GM12878 (cell line): ENCODE measurements at regions not wholly inside any gene's neighbourhood (a gene's known extent, or its start where the extent isn't known, plus 50 kb on each side); places are given as distances from the start of the nearest gene placed in this dataset.

Experiments
- BHLHE40 ChIP-seq, 2 experiments: fragments of 450-650 bp in 1 of 2; IDR thresholded peaks; 2 replicates each; pipeline ENCODE4 v1.6.1; 2011 to 2017; ENCODE audit warnings: low read depth in 2 of 2, borderline replicate concordance in 1 of 2, improper control_type of control experiment in 1 of 2, low read length in 1 of 2, mild to moderate bottlenecking in 1 of 2
- CHD2 ChIP-seq: IDR thresholded peaks from 2 replicates; pipeline ENCODE4 v1.6.1; 2011; ENCODE audit warnings: low read depth, low read length, improper control_type of control experiment, borderline replicate concordance
- CTCF ChIP-seq, 3 experiments: IDR thresholded peaks in 2 of 3; conservative IDR thresholded peaks in 1 of 3; 2 replicates each; pipeline ENCODE4 v1.5.1; 2011; ENCODE audit warnings: low read depth in 3 of 3, low read length in 3 of 3, mild to moderate bottlenecking in 3 of 3, control low read depth in 2 of 3, moderate library complexity in 2 of 3, inconsistent platforms in 1 of 3, mixed read lengths in 1 of 3; ENCODE audit not compliant: control insufficient read depth in 2 of 3, insufficient read depth in 1 of 3; ENCODE audit errors: extremely low read depth in 1 of 3
- NRF1 ChIP-seq: conservative IDR thresholded peaks from 2 replicates; pipeline ENCODE4 v1.6.1; 2011; ENCODE audit warnings: mild to moderate bottlenecking, low read depth, low read length, improper control_type of control experiment
- ZNF24 ChIP-seq: fragments of 450-650 bp; IDR thresholded peaks from 2 replicates; pipeline ENCODE4 v1.6.1; 2017; ENCODE audit warnings: antibody characterized with exemption, mild to moderate bottlenecking

- TF ChIP-seq BHLHE40 (IDR thresholded peaks at IDR 0.05; ENCODE audit: borderline replicate concordance in 1 of 2, low read depth in 2 of 2, low read length in 1 of 2): no peak
- TF ChIP-seq CHD2: no peak
- no peak for TF ChIP-seq ZNF24
- no peak for TF ChIP-seq CTCF (IDR thresholded peaks at IDR 0.05 in 2 of 3, conservative IDR thresholded peaks at IDR 0.05 in 1 of 3; ENCODE audit: control insufficient read depth in 2 of 3, extremely low read depth in 1 of 3, insufficient read depth in 1 of 3, low read depth in 3 of 3, low read length in 3 of 3)
- no peak for TF ChIP-seq NRF1
These were observed 67.7 kb upstream of the NSMCE3 start for GRCh38 chr15:29337156-29337959.
